GM21723 (cell line): ENCODE measurements at regions not wholly inside any gene's neighbourhood (a gene's known extent, or its start where the extent isn't known, plus 50 kb on each side); places are given as distances from the start of the nearest gene placed in this dataset.

Experiments
- ATAC-seq: cut with Tn5 transposase; IDR thresholded peaks from one replicate; pipeline ENCODE4 v1.9.1; 2021; ENCODE audit warnings: mild to moderate bottlenecking, moderate library complexity; ENCODE audit not compliant: unreplicated experiment

DNA sequence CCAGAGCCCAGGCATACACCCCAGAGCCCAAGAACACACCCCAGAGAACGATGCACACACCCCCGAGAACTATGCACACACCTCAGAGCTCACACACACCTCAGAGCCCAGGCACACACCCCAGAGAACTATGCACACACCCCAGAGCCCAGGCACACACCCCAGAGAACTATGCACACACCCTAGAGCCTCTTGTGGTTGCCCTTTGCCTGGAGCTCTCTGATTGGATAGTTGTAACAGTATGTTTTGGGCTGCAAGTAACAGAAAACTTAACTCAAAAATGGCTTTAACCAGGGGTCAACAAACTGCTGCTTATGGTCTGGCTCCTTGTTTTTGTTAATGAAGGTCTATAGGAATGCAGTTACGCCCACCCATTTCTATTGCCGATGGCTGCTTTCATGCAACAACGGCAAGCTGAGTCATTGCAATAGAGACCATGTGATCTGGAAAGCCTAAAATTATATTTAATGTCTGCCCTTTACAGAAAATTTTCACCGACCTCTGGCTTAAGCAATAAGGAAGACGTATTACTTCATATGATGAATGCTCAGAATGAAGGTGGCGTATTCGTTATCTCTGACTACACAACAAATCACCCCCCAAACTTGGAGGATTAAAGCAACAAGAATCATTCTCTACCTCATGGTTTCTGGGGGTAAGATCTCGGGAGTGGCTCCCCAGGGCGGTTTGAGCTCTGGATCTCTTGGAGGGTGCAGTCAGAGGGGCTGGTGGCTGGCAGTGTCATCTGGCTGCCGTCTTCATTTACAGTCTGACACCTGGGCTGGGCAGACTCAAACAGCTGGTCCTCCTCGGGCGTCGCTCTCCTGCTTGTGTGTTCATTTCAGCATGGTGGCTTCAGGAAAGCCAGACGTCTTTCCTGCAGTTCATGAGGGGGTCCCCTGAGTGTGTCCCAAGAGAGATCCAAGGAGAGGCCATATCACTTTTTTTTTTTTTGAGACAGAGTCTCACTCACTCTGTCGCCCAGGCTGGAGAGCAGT lies 66.3 kb upstream of the NCOR2 start:
- no peak for ATAC-seq

DNA sequence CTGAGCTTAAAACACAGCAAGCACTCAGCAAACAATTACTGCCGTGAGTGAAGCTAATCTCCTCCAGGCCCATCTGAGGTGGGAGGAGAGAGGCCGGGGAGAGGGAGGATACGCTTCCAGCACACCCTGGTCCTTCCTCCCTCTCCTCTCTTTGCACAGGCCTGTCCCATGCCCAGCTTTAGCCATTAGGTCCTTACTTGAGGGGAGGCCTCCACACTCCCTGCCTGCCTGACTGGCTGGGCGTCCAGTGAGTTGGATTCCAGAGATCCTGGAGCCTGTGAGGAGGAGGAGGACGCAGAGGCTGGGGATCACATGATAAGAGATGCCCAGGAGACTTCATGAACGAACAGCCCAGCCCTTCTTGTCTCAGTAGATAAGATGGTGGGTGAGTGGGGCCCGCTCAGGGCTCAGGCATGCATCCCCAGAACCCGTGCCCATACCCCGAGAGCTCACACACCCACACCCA lies 65.1 kb upstream of the NCOR2 start:
- no peak for ATAC-seq

DNA sequence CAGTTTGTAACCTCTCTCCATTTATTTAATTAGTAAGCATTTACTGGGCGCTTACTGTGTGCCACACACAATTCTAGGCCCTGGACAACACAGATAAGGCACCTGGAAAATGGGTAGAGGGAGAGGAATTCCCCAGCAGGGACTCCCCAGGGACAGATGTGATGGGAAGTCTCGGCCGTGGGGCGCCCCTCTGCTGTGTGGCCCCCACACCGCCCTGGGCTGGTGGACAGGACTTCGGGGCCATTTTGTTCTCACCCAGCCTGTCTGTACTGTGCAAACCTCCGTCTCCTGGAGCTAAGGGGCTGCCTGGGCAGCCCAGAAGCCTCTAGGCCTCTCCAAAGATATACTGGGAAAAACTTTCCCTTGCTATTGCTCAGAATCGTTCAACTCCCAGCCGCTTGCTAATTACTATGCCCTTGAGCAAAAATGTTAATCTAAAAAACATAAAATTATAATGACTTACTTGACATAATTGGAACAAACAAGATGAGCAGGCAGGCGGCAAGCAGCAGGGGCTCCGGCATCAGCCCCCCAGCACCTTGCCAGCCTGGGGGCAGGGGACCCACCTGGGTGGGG lies 64.4 kb upstream of the NCOR2 start:
- ATAC-seq: no peak

DNA sequence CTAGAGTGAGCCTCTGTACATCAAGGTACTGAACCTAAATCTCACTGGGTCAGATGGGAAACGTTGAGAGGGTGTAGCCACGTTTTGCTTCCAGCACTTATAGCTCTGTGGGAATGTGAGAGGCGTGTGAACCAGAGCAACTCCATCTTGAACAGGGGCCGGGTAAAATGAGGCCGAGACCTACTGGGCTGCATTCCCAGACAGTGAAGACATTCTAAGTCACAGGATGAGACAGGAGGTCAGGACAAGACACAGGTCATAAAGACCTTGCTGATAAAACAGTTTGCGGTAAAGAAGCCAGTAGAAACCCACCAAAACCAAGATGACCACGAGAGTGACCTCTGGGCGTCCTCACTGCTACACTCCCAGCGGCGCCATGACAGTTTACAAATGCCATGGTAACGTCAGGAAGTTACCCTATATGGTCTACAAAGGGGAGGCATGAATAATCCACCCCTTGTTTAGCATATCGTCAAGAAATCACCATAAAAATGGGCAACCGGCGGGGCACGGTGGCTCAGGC lies 63.4 kb upstream of the NCOR2 start:
- ATAC-seq: no peak

DNA sequence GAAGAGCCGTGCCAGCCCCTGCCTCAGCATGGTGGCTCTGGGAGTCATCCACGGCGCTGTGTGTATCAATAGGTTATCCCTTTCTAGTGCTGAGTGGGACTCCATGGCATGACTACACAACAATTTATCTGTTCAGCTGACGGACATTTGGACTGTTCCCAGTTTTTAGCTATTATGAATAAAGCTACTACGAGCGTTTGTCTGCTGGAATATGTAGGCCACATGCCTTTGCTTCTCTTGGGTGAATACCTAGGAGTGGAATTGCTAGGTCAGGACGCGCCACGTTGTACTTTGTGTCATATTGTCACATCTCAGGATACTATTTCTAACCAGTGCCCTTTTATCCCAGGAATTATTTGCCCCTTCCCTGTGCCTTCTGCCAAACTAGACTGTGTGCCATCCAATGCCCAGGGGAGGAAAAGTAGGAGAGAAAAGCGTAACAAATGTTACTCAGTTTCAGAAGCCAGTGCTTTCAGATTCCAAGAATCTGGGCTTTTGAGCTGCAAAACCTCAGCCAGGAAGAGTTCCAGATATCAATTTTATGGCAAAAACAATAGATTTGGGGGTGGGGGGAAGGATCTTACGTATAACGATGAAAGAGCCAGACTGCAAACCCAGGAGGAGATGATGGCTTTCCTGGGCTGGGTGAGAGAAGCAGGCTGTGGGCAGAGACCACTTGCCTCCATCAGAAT lies 62.5 kb upstream of the NCOR2 start:
- ATAC-seq: no peak

DNA sequence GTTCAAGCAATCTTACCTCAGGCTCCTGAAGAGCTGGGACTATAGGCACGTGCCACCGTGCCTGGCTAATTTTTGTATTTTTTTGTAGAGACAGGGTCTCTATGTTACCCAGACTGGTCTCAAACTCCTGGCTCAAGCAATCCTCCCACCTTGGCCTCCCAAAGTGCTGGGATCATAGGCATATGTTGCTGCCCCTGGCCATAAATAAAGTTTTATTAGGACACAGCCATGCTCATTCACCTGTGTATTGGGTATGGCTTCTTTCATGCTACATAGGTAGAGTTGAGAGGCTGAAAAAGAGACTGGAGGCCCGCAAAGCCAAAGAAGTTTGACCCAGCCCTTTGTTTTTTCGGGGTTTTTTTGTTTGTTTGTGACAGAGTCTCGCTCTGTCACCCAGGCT lies 61.7 kb upstream of the NCOR2 start:
- no peak for ATAC-seq

DNA sequence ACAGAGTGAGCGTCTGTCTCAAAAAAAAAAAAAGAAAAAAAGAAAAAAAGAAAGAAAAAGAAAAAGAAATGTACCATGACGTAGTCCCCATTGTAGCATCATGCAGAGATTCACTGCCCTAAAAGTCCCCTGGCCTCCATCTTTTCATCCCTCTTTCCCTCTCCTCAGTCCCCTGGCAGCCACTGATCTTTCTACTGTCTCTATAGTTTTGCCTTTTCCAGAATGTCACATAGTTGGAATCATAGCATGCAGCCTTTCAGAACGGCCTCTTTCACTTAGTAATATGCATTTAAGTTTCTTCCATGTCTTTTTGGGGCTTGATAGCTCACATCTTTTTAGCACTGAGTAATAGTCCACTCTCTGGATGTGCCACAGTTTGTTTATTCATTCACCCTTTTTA lies 60.5 kb upstream of the NCOR2 start:
- ATAC-seq: no peak

DNA sequence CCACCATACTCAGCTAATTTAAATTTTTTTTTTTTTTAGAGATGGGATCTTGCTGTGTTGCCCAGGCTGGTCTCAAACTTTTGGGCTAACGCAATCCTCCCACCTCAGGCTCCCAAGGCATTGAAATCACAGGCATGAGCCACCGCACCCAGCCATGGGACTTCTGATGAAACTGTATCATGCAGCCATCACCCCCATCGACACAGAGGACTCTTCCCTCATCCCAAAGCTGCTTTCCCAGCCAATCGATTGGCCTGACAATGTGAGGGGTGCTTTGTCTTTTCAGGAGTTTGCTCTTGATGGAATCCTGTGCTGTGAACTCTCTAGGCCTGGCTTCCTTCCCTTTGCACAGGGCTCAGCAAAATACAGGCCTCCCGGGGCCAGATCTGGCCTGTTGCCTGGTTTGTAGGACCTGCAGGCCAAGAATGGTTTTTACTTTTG lies 59.6 kb upstream of the NCOR2 start:
- ATAC-seq: no peak

DNA sequence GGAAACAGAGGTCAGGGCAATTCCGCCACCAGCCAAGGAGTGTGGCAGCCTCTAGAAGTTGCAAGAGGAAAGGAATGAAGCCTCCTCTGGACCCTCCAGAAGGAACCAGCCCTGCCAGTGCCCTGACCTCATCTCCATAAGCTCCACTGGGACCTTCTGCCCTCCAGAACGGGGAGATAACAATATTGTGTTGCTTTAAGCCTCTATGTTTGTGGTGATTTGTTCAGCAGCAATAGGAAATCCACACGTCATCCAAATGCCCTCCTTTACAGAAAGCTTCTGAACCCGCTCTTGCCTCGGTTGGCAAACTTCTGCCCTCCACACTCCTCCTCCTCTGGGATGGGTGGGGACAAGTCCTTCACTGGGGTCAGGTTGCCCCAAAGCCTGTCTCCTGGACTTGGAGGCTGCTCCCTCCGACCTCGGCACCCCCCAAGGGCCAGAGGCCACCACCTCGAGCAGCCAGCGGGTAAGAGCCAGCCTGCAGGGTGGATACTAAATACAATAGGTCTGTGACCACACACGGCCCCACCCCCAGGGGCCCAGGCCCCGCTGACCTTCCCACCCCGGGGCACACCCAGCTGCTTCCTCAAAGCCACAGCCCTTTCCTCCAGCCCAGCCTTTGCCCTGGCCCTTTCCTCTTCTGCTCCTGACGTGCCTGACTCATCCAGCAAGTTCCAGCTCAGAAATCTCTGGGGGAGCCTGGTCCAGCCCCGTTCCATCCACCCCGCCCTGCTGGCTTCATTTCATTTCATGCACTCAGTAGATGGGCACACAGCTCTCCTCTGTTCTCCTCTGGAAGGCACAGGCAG lies 58.7 kb upstream of the NCOR2 start:
- ATAC-seq: no peak

DNA sequence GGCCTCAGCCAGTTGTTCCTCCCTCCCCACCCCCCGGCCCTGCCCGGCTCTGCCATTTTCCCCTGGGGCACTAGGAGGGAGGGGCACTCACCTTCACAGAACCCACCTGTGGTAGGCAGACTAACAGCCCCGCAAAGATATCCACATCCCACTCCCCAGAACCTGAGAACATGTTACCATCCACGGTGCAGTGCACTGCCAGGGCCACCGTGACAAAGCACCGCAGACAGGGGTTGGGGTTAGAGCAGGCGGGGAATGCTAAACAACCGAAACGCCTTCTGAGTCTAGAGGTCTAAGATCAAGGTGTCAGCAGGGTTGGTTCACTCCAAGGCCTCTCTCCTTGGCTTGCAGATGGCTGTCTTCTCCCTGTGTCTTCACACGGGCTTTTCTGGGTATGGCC lies 57.4 kb upstream of the NCOR2 start:
- ATAC-seq: no peak

DNA sequence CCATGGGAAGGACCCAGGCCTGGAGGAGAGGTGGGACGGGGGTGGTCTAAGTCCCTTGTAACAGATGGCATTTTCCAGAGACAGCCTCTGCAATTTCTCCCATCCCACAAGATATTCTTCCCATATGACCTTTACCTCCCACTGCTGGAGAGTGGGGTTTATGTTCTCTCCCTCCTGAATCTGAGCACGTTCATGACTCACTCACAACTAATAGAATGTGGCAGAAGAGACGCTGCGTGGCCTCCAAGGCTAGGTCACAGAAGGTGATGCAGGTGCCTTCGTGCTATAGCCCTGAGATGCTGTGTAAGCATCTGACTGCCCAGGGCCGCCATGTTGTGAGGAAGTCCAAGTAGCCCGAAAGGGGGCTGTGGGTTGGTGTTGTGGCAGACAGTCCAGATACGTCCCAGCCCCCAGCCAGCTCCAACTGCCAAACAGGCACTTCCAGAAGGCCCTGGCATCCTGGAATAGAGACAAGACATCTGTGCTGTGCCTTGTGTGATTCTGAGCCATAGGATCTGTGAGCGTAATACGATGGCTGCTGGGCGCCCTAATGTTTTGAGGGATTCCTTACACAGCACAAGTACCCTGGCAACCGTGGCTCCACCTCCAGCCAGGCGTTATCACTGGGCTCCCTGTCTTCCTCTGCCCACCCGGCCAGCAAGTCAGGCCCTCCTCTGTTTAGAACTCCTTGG lies 56.1 kb upstream of the NCOR2 start:
- ATAC-seq: no peak

DNA sequence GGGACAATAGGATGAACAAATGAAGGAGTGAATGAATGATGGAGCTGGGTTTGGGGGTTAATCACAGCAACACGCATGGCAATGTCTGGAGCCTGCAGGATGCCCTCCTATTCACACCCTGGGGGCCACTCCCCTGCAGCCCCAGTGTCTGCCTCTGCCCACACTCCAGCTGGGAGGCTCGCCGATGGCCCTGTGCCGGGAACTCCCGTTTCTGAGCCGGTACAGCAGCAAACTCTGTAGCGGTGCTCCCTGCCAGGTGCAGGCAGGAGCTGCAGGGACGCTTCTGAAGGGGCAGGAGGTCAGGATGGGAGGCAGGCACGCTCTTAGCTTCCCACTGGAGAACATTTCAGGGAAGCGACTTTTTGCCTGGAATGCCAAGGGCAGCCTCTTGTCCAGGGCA lies 55.4 kb upstream of the NCOR2 start:
- ATAC-seq: no peak

DNA sequence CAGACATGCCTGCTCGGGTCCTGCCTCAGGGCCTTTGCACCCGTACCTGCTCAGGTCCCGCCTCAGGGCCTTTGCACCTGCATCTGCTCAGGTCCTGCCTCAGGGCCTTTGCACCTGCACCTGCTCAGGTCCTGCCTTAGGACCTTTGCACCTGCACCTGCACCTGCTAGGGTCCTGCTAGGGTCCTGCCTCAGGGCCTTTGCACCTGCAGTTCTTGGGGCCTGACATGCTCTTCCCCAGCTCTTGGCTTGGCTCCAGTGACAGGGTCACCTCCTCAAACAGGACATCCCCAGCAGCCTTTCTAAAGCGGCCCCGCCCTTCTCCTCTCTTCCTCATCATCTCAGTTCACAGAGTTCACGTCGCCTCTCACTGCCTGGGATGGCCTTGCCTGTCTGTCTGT lies 54.9 kb upstream of the NCOR2 start:
- ATAC-seq: no peak

DNA sequence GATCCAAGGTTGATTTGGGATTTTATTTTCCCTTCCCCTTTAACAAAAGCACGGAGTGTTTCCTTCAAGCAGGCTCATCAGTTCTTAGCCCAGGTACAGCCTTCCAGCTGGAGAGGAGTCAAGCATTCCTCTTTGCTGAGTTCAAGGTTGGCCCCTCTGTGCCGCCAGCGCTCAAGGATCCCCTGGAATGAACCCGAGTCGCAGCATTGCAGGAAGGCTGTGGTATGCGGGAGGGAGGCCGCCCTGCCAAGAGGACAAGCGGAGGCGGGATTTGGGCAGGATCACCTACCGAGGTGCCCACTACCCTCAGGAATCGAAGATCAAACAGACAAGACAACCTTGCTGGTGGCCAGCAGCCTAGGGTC lies 53.9 kb upstream of the NCOR2 start:
- ATAC-seq: no peak

DNA sequence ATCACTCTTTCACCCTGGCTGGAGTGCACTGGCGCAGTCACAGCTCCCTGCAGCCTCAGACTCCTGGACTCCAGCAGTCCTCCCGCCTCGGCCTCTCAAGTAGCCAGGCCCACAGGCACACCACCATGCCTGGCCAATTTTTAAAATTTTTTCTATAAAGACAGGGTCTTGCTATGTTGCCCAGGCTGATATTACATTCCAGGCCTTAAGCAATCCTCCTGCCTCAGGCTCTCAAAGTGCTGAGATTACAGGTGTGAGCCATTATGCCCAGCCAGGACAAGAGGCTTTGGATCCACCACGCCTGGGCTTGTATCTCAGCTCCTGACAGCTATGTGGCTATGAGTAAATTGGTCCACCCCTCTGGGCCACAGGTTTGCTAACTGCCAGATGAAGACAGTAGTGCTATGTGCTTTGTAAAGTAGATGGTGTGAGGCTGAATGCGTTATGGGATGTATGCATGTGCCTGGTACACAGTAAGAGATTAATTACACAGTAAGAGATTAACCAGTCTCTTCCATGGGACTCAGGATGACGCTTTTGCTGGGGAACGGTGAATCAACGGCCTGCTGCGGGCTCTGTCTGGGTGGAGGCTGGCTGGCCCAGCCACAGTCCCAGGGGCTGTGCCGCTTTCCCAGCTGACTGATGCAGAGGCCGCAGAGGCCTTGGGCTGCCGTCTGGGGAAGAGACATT lies 53.3 kb upstream of the NCOR2 start:
- ATAC-seq: no peak

DNA sequence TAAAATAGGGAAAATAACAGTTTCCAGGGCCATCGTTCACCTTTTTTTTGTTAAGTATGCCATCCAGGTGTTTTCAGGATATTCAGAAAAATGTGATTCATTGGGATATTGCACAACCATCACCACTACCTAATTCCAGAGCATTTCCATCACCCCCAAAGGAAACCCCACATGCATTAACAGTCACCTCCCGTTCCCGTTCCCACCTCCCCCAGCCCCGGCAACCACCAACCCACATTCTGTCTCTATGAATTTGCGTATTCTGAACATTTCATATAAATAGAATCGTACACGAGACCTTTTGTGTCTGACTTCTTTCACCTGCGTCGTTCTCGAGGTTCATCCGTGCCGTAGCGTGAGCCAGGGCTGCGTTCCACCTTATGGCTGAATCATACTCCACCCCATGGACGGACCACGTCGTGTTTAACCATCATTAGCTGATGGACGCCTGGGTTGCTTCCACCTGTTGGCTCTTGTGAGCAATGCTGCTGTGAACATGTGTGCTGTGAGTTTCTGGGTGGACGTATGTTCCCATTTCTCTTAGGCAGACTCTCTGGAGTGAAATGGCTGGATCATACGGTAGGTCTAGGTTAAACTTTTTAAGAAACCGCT lies 51.0 kb upstream of the NCOR2 start:
- ATAC-seq: no peak

DNA sequence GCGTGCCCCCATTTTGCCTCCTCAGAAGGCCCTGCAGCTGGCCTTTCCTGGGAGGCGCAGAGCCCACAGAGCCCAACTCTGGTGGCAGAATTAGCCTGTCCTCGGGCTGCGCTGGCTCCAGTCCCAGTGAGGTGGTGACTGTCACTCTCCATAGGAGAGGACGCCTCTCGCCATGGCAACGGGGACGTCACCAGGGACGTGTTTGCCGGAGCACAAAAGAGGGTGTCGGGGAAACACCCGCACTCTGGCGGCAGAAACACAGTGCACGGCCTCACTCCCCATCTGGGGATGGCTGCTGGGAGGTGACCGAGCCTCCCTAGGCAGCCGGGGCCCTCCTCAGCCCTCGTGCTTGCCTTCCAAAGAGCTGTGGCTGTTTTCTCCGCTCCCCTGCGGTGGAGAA lies 50.2 kb upstream of the NCOR2 start:
- ATAC-seq: no peak
